Thyroid gland (tissue), 4 donors: ENCODE measurements at regions not wholly inside any gene's neighbourhood (a gene's known extent, or its start where the extent isn't known, plus 50 kb on each side); places are given as distances from the start of the nearest gene placed in this dataset.

Source experiments
- POLR2A ChIP-seq, 2 donors: fragments of 450-650 bp; IDR thresholded peaks; one replicate each; pipeline ENCODE4 v1.6.1; 2017; ENCODE audit warnings: antibody characterized with exemption in 2 of 2, mild to moderate bottlenecking in 2 of 2, moderate library complexity in 1 of 2
- TF ChIP-seq, protein P1 (sequence below), 6 experiments: fragments of 200-600 bp in 3 of 6; fragments of 450-650 bp in 3 of 6; sonication (generic) in 3 of 6; IDR thresholded peaks; one replicate each; pipeline ENCODE4 v1.5.1; 2016 to 2019; ENCODE audit warnings: antibody characterized with exemption in 6 of 6, mild to moderate bottlenecking in 2 of 6, inconsistent platforms in 1 of 6, moderate library complexity in 1 of 6

GRCh38 chr10:105990529-105990928 is 1174.0 kb downstream of the SORCS1 start:
- TF ChIP-seq, protein P1, sequence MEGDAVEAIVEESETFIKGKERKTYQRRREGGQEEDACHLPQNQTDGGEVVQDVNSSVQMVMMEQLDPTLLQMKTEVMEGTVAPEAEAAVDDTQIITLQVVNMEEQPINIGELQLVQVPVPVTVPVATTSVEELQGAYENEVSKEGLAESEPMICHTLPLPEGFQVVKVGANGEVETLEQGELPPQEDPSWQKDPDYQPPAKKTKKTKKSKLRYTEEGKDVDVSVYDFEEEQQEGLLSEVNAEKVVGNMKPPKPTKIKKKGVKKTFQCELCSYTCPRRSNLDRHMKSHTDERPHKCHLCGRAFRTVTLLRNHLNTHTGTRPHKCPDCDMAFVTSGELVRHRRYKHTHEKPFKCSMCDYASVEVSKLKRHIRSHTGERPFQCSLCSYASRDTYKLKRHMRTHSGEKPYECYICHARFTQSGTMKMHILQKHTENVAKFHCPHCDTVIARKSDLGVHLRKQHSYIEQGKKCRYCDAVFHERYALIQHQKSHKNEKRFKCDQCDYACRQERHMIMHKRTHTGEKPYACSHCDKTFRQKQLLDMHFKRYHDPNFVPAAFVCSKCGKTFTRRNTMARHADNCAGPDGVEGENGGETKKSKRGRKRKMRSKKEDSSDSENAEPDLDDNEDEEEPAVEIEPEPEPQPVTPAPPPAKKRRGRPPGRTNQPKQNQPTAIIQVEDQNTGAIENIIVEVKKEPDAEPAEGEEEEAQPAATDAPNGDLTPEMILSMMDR (IDR thresholded peaks at IDR 0.05), result no peak
- no peak for TF ChIP-seq POLR2A (IDR thresholded peaks at IDR 0.05)
